HG02759 (cell line): ENCODE measurements at regions not wholly inside any gene's neighbourhood (a gene's known extent, or its start where the extent isn't known, plus 50 kb on each side); places are given as distances from the start of the nearest gene placed in this dataset.

Experiments
- ATAC-seq: cut with Tn5 transposase; IDR thresholded peaks from one replicate; pipeline ENCODE4 v1.9.1; 2021; ENCODE audit warnings: mild to moderate bottlenecking, moderate library complexity; ENCODE audit not compliant: unreplicated experiment

DNA sequence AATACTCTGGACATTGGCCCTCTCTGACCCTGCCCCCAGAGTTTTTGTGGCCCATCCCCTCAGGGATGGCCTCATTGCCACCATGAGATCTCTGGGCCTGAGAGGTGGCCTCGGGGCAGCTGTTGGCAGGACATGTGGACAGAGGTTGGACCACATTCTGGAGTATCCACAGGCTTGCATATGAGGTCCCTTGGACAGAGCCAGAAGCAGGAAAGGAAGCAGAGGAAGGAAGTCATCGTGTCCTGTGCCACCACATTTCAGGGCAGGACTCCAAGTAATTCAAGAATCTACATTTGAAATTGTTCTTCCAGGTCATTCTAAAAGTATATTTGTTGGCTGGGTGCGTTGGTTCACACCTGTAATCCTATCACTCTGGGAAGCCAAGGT lies 95.9 kb upstream of the PPP2R5A start:
- no peak for ATAC-seq

DNA sequence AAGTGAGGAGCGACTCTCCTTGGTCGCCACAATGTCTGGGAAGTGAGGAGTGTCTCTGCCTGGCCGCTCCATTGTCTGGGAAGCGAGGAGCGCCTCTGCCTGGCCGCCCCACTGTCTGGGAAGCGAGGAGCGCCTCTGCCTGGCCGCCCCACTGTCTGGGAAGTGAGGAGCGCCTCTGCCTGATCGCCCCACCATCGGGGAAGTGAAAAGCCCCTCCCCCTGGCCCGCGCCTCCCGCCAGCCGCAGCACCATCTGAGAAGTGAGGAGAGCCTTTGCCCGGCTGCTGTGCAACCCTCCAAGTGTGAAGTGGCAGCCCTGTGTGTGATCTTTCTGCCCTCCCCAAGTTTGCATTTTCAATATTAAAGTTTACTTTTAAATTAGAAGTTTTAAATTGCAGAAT lies 95.0 kb upstream of the PPP2R5A start:
- no peak for ATAC-seq

DNA sequence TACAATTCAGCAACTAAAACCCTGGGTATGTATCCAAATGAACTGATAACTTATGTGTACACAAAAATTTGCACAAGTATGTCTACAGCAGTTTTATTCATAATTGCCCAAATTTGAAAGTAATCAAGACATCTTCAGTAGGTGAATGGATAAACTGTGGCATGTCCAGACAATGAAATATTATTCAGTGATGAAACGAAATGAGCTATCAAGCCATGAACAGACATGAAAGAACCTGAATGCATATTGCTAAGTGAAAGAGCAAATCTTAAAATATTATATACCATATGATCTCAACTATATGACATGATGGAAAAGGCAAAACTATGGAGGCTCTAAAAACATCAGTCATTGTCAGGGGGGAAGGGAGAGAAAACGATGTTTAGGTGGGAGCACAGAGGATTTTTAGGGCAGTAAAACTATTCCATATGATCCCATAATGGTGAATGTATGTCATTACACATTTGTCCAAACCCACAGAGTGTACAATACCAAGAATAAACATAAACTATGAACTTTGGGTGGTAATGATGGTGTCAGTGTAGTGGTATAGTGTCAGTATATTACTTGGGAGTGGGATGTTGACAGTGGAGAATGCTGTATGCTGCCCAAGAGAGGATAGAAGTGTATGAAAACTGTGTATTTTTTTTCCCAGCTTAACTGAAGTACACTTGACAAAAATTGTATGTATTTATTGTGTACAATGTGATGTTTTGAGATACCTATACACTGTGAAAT lies 92.8 kb upstream of the PPP2R5A start:
- no peak for ATAC-seq

DNA sequence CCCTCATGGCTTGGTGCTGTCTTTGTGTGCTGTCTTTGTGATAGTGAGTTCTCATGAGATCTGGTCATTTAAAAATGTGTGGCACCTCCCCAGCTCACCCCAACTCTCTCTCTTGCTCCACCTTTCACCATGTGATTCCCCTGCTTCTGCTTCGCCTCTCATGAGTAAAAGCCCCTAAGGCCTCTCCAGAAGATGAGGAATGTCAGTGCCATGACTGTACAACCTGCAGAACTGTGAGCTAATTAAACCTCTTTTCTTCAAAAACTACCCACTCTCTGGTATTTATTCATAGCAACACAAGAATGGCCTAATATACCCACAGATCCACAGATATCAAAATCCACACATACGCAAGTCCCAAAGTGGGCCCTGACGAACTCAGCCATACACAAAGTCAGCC lies 88.9 kb upstream of the PPP2R5A start:
- ATAC-seq = no peak

DNA sequence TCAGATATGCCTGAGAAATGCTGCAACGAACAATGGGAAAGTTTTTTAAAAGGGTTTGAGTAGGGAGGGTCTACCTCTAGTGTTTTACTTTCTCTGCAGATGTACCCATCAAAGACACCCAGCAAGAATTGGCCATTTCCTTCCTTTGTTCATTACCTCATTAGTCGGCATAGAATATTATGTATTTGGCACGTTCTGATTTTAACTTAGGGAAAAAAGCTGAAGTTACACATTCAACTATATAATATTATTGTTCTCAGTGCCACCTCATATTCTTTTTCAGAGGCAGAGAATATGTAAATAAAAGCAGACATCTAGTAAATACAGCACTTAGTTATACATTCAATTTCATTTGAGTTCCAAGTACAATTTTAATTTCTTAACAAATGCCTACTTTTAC lies 83.7 kb upstream of the PPP2R5A start:
- no peak for ATAC-seq

DNA sequence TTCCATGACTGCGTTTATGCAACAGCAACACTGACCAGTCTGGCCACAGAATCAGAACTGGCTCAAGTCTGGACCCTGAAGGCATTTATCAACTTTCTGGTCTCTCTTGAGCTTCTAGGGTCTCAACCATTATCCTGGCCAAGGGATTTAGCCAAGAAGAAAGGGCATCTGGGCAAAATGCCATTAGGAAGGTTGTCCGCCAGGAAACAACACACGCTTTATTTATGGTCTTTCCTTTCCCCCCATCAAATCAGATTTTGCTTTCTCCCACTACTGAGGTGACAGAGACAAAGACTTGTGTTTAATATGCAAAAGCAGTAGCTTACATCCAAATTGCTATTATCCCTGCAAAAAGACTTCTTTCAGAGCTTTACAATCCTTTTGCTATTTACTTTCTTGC lies 81.6 kb upstream of the PPP2R5A start:
- no peak for ATAC-seq

DNA sequence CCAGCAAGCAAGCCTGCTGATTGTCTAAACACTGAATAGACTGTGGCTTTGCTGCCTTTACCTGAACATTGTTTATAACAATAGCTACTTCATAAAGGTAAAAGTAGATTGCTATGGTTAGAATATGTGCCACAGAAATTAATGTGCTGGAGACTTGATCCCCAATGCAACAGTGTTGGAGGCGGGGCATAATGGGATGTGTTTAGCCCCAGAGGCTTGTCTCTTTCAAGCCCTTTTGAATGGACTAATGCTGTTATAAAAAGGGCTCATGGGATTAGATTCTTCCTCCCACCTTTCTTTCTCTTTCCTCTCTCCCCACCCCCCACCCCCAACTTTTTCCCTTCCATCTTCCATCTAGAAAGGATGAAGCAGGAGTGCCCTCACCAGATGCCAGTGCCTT lies 80.2 kb upstream of the PPP2R5A start:
- no peak for ATAC-seq

DNA sequence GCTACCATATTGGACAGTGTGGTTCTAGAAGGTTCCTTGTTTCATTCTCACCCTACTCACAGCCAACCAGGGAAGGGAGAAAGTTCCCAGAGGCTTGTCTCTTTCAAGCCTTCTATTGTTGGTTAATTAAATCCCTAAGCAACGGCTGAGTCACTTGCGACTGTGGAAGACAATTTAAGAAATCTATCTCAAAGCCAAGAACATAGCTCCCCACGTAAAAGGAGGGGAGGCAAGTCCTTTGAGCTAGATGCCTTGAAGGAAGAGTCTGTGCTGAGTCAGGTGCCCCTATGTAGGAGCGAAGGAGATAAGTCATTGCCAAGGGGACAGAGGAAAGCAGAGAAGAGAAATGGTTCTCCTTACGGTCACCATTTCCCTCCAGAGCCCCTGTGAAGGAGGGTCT lies 79.4 kb upstream of the PPP2R5A start:
- ATAC-seq = no peak

DNA sequence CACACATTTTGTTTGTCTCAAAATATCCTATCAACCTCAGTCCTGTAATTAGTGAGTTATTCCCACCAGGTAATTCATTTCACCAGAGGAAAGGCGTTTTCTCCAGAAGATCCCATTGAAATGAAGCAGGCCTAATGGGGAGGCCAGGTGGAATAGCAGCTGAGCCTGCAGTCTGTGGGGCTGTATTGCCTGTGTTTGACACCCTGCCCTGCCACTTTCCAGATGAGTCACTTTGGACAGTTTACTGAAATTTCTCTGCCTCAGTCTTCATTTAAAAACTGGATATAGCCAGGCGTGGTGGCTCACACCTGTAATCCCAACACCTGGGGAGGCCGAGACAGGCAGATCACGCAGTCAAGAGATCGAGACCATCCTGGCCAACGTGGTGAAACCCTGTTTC lies 78.1 kb upstream of the PPP2R5A start:
- ATAC-seq = no peak

DNA sequence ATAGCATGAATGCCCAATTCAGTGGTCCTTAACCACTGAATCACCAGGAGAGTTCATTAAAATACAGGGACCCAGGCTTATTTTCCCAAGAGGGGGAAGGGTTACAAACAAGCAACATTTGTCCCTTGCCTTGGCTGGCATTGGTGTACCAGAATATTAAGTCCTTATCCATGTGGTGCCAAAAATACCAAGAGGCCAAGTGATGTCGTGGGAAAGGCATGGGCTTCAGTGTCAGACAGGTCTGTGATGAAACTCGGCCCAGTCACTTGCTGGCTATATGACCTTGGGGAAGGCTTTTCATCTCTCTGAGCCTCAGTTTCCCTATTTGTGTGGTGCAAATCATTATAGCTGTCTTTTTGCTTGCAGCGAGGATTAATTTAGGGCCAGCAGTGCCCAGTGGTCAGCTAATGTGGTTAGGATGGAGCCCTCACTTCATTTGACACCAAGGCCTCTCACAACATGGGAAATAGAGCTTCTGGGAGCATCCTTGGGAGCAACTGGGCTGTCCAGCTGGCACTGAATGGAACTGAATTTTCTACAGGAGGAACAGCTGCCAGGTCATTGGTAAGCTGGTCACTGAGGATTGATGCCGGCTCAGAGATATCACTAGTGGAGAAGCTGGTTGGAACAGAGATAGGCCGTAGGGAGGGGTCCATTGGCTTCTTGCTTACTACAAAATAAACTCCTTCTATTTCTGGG lies 77.2 kb upstream of the PPP2R5A start:
- ATAC-seq = no peak

DNA sequence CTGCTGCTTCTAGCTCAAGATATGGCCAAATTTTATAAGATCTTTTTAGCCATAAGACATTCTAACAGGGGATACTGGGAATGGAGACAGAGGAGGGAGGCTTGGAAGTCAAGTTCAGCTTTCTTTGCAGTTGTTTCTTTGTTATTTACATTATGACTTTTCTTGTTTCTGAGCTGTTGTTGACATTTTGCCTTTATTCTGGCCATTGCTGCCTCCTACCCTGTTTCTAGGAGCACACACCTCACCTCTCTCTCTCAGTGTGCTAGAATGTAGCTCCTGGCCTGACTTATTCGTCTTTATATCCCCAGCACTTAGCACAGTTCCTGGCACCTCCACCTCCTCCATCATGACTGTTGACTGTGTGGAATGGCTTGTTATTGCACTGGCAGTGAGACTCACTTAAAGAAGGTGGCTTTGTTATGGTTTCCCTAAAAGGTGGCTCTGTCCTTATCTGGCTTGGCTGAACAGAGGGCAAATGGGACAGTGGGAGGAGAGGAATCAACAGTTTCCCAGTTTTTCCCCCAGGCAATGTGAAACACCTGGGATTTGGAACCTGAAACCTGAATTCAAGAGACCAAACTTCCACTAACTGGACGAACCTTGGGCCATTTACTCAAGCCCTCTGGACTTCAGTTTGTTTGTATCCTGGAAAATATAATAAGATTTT lies 76.1 kb upstream of the PPP2R5A start:
- ATAC-seq = no peak

DNA sequence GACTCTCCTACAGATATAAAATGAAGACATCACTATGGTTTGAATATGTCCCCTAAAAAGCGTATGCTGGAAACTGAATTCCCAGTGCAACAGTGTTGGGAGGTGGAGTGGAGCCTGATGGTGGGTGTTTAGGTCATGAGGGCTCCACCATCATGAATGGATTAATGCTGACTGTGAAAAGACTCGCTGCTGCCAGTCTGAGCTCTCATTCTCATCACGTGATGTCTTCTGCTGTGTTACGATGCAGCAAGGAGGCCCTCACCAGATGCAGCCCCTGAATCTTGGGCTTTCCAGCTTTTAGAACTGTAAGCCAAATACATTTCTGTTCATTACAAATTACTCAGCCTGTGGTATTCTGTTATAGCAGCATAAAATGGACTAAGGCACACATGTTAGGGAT lies 73.8 kb upstream of the PPP2R5A start:
- no peak for ATAC-seq

DNA sequence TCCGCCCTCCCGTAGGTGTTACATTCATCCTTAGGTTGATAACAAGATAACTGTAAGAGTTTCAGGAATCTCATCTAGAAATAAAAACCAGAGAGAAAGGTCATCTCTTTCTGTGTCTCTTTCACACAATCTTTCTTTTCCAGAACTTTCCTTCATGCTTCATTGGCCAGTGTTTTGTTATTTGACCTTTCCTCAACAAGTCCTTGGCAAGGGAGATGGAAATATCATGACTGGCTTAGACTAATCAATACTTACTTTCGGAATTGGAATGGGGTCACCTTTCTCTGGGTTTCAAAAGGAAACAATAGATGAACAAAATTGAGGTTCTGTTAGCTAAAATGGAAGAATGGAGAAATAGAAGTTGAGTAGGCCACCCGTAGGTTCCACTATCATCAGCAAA lies 72.9 kb upstream of the PPP2R5A start:
- ATAC-seq = no peak

DNA sequence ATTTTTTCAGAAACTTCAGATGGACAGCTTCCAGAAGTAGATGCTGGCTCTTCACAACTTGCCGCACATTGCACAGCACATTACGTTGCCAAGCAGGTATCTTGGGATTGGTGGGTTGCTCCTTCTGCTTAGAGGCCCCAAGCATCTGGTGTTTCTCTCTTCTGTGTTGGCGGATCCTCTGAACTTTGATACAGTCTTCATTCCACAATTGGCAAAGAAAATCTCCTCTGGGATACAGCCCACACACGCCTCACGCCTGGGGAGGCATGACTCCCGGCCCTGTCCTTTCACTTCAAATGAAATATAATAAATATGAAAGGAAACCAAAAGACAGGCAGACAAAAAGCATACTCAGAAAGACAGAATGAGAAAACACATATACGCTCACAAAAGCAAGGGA lies 72.3 kb upstream of the PPP2R5A start:
- no peak for ATAC-seq

DNA sequence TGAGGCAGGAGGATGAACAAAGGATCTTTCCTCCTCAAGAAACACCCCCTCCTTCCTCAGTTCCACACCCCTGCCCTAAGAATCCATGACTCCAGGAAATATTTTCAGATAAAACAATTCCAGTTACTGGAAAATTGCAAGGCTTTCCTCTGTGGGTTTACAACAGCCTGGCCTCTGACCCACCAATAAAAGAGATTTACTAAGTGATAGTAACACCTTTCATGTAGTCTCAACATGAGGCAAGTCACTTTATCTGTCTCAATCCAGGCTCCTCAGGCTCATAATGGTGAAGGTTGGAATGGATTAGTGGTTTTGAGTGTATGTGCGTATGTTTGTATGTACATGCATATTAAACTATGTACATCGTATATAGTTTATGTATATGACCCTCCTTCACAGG lies 71.4 kb upstream of the PPP2R5A start:
- ATAC-seq = no peak

DNA sequence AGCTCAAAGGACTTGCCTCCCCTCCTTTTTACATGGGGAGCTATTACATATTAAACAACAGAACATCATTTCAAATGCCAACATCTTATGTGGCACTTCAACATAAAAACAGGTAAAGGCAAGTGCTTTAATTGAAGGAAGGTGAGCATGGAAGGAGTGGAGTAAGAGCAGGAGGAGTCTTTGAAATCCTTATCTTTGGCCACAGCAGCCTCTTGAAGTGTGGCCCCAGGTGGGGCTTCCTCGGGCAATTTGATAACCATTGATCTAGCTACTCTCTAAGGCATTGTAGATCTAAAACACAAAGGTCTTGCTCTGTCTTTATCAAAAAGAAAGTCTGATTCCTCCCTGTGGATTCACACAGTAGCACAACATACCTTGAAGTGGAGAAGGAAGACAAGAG lies 70.9 kb upstream of the PPP2R5A start:
- ATAC-seq = no peak

DNA sequence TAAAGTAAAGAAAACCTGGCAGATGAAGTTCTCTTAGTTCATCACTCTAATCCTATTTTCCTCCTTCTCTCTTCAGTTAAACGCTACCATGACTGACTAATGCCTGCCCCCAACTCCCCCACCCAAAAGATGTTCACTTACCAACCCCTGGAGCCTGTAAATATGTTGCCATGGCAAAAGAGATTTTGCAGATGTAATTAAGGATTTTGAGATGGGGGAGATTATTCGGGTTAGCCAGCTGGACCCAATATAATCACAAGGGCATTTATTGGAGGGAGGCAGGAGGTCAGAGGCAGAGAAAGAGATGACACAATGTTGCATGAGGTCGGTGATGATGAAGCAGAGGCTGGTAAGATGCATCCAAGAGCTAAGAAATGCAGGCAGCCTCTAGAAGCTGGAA lies 69.3 kb upstream of the PPP2R5A start:
- no peak for ATAC-seq

DNA sequence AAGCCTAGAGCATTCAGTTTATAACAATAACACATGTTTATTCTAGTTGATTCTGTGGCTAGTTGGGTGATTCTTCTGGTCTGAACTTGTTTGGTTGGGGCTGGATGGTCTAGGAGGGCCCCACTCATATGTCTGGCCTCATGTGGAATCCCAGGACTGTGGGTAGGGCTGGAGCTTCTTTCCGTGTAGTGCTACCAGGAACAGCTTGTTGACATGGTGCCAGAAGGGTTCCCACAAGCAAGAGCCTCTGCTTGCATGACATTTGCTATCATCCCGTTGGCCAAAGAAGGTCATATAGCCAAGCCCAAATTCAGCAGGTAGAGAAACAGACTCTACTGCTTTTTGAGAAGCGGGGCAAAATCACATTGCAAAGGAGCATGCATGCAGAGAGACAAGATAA lies 67.6 kb upstream of the PPP2R5A start:
- no peak for ATAC-seq

DNA sequence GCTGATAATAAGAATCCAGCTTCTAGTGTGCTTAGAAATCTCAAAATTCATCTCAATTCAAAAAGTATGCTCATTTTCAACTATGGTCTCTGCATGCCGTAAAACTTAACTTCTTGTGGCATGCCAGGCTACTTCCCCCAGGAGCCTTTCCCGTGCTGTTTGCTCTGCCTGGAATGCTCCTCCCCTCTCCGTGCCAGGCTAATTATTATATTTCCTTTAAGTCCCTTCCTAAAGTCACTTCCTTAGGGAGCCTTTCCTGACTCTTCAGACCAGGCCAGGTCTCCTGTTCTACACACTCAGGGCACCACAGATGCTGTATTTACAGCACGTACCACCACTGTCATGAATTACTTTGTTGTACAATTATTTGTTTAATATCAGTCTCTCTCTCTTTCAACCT lies 67.1 kb upstream of the PPP2R5A start:
- ATAC-seq = no peak

DNA sequence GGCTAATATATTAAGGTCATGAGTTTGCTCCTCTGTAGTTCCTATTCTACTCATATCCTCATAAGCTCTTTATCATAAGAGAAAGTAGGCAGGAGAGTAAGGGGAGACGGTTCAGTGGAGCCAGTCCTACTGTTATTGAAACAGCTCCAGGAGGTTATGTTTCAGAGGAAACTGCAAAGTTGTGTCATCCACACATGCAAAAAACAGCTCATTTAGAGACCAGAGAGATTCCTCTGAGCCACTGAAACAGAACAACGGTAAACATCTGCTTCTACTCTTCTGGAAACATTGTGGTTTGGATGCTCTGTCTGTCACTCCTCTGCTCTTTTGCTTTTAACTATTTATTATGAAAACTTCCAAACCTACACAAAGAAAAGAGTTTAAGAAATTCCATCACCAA lies 66.3 kb upstream of the PPP2R5A start:
- peak; percentile 93 for ATAC-seq

DNA sequence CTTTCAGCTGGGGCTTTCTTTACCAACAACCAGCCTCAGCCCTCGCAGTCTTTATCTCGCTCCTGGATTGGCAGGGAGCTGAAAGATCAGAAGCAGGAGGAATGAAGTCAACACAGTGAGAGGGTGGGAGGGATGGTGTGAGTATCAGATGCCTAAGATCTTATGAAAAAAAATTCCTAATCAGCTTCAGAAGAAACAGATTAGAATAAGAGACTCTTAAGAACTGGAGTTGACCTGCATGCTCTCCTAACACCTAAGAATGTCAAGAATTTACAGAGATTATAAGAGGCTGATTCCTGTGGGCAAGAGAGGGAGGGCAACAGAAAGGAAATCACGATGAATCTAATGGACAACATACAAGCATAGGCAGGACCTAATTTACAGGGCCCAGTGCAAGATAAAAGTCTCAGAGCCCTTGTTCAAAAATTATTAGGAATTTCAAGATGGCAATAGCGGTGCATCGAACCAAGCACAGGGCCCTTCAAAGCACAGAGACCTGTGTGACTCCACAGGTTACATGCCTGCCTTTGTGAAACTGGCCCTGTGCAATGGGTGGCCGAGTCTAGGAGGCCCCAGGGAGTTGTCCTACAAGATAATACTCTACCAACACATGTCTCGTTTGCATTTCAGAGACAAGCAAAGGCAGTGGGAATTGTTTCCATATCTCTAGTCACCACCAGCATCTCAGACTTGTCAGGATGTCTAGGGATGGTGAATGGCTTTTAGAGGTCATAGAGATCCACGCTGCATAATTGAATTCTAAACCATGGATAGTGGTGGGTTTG lies 65.3 kb upstream of the PPP2R5A start:
- ATAC-seq = no peak

DNA sequence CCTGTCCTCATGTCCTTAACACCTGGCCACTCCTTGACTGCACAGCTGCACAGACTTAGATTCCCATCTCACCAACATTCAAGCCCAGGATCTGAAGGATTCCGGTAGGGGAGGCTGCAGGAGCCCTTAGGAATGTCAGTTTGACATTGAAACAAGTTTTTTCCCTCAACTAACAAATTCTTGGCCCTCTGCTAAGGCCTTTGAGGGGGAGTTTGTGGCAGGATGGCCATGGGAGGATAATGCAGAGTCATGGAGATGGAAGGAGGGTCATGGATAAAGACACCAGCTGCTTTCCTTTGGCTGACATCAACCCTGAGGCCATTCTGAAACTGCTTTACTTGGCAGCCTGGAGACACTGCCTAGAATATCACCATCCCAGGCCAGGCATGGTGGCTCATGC lies 63.4 kb upstream of the PPP2R5A start:
- ATAC-seq = no peak
